G401.6 (cell line): ENCODE measurements at regions not wholly inside any gene's neighbourhood (a gene's known extent, or its start where the extent isn't known, plus 50 kb on each side); places are given as distances from the start of the nearest gene placed in this dataset.
"Not testable (repeated sequence)": the region's sequence is repeated elsewhere in the genome, so short reads cannot be mapped to it uniquely, and the experiment has no call there.

Source experiments
- FAIRE-seq: peaks from 2 replicates; lab custom pipeline; 2012; peaks lifted over from hg19 to GRCh38; lab: Jason Lieb, UNC

GRCh38 chr4:19583827-19584569 lies 667.7 kb upstream of the SLIT2 start:
- no peak for FAIRE-seq

- FAIRE-seq = no peak
These were observed 671.6 kb upstream of the SLIT2 start for GRCh38 chr4:19580095-19580494.

GRCh38 chr4:19579608-19580007 lies 672.1 kb upstream of the SLIT2 start:
- FAIRE-seq = no peak

- FAIRE-seq = no peak
These were observed 674.6 kb upstream of the SLIT2 start for GRCh38 chr4:19577097-19577496.

GRCh38 chr4:19575924-19576323 lies 675.8 kb upstream of the SLIT2 start:
- FAIRE-seq = no peak

- no peak for FAIRE-seq
These were observed 685.7 kb upstream of the SLIT2 start for GRCh38 chr4:19566041-19566440.

GRCh38 chr4:19562456-19562855 lies 689.2 kb upstream of the SLIT2 start:
- no peak for FAIRE-seq

- no peak for FAIRE-seq
These were observed 694.5 kb upstream of the SLIT2 start for GRCh38 chr4:19557161-19557560.

- not testable (repeated sequence) for FAIRE-seq
These were observed 695.4 kb upstream of the SLIT2 start for GRCh38 chr4:19556276-19556675.

- no peak for FAIRE-seq
These were observed 704.2 kb upstream of the SLIT2 start for GRCh38 chr4:19547463-19547862.

GRCh38 chr4:19544446-19545125 lies 707.1 kb upstream of the SLIT2 start:
- FAIRE-seq = no peak

- FAIRE-seq = no peak
These were observed 710.7 kb upstream of the SLIT2 start for GRCh38 chr4:19540859-19541540.

GRCh38 chr4:19539201-19539600 lies 712.5 kb upstream of the SLIT2 start:
- FAIRE-seq = no peak

GRCh38 chr4:19534159-19534558 lies 717.5 kb upstream of the SLIT2 start:
- FAIRE-seq = no peak

- no peak for FAIRE-seq
These were observed 719.5 kb upstream of the SLIT2 start for GRCh38 chr4:19531906-19532848.

GRCh38 chr4:19523964-19524363 lies 727.7 kb upstream of the SLIT2 start:
- no peak for FAIRE-seq

GRCh38 chr4:19522966-19523365 lies 728.7 kb upstream of the SLIT2 start:
- no peak for FAIRE-seq

- no peak for FAIRE-seq
These were observed 730.7 kb upstream of the SLIT2 start for GRCh38 chr4:19520939-19521520.

GRCh38 chr4:19514276-19515070 lies 737.2 kb upstream of the SLIT2 start:
- no peak for FAIRE-seq

- FAIRE-seq = no peak
These were observed 739.6 kb upstream of the SLIT2 start for GRCh38 chr4:19512086-19512485.

- FAIRE-seq = no peak
These were observed 740.7 kb upstream of the SLIT2 start for GRCh38 chr4:19510993-19511392.
